DMS114 treated with DMSO at 0.1 percent for 48 hours (cell line): ENCODE measurements at regions not wholly inside any gene's neighbourhood (a gene's known extent, or its start where the extent isn't known, plus 50 kb on each side); places are given as distances from the start of the nearest gene placed in this dataset.
"Not testable (repeated sequence)": the region's sequence is repeated elsewhere in the genome, so short reads cannot be mapped to it uniquely, and the experiment has no call there.

Experiments
- DNase-seq: peaks from one replicate; lab custom pipeline; 2025; ENCODE audit not compliant: unreplicated experiment; lab: John Stamatoyannopoulos, UW

- DNase-seq, result no peak
These were observed 542.5 kb upstream of the UBE2E2 start for GRCh38 chr3:22660606-22661005.

GRCh38 chr3:22661121-22661700, 541.9 kb upstream of the UBE2E2 start:
- no peak for DNase-seq

GRCh38 chr3:22665528-22665927, 537.6 kb upstream of the UBE2E2 start:
- DNase-seq, result no peak

- no peak for DNase-seq
These were observed 536.4 kb upstream of the UBE2E2 start for GRCh38 chr3:22666736-22667135.

- DNase-seq, result no peak
These were observed 531.3 kb upstream of the UBE2E2 start for GRCh38 chr3:22671848-22672247.

GRCh38 chr3:22684739-22685138, 518.4 kb upstream of the UBE2E2 start:
- no peak for DNase-seq

- DNase-seq, result no peak
These were observed 517.5 kb upstream of the UBE2E2 start for GRCh38 chr3:22685597-22685996.

- DNase-seq, result no peak
These were observed 511.7 kb upstream of the UBE2E2 start for GRCh38 chr3:22691407-22691806.

- no peak for DNase-seq
These were observed 511.1 kb upstream of the UBE2E2 start for GRCh38 chr3:22691856-22692628.

- DNase-seq, result no peak
These were observed 502.3 kb upstream of the UBE2E2 start for GRCh38 chr3:22700876-22701275.

- DNase-seq, result no peak
These were observed 499.0 kb upstream of the UBE2E2 start for GRCh38 chr3:22704166-22704565.

GRCh38 chr3:22704571-22705354, 498.4 kb upstream of the UBE2E2 start:
- DNase-seq, result no peak

GRCh38 chr3:22706922-22707321, 496.2 kb upstream of the UBE2E2 start:
- not testable (repeated sequence) for DNase-seq

- no peak for DNase-seq
These were observed 489.2 kb upstream of the UBE2E2 start for GRCh38 chr3:22713936-22714335.

GRCh38 chr3:22714749-22715148, 488.4 kb upstream of the UBE2E2 start:
- DNase-seq, result no peak

- DNase-seq, result no peak
These were observed 482.5 kb upstream of the UBE2E2 start for GRCh38 chr3:22720596-22720995.

GRCh38 chr3:22724420-22724819, 478.7 kb upstream of the UBE2E2 start:
- DNase-seq, result no peak

- no peak for DNase-seq
These were observed 474.7 kb upstream of the UBE2E2 start for GRCh38 chr3:22728406-22728805.

GRCh38 chr3:22729212-22729611, 473.9 kb upstream of the UBE2E2 start:
- DNase-seq, result no peak

- DNase-seq, result peak; percentile 4
These were observed 473.1 kb upstream of the UBE2E2 start for GRCh38 chr3:22729981-22730380.

- no peak for DNase-seq
These were observed 472.4 kb upstream of the UBE2E2 start for GRCh38 chr3:22730701-22731100.

- no peak for DNase-seq
These were observed 471.2 kb upstream of the UBE2E2 start for GRCh38 chr3:22731901-22732300.
